HG02943 (cell line): ENCODE measurements at regions not wholly inside any gene's neighbourhood (a gene's known extent, or its start where the extent isn't known, plus 50 kb on each side); places are given as distances from the start of the nearest gene placed in this dataset.

ENCODE experiments used
- ATAC-seq: cut with Tn5 transposase; IDR thresholded peaks from one replicate; pipeline ENCODE4 v1.9.1; 2021; ENCODE audit warnings: mild to moderate bottlenecking, low read depth, moderate library complexity; ENCODE audit not compliant: unreplicated experiment

DNA sequence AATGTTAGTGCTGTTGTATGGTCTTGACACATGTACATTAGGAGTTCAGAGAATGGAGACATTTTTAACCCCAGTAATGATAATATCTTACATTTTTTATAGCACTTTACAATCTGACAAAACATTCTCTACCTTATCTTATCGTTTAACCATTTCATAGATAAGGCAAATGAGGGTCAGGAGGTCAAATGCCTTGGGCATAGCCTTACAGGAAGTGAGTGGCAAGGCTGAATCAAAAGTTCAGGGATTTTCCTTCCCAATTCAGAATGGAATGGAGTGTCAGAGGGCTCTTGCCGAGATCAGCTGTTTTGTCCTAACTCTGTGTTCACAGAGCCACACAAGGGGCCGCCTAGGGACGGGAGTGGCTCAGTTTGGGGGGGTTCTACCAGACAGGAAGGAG lies 57.6 kb upstream of the AK4 start:
- ATAC-seq, result no peak

DNA sequence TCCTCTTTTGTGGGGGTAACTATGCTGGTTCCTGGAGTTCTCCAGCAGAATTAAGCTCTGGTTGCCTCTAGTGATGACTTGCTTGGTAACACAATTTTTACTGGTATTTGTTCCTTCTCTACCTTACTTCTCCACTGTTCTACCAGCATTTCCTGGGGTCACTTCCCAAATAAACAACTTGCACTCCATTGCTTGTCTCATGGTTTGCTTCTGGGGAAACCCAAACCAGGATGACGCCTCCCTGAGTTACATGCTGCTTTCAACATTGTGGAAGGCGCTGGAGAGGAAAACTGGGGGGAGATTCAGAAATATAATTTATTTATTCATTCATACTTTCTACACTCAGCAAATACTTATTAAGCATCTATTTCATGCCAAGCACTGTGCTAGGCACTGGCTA lies 55.3 kb upstream of the AK4 start:
- ATAC-seq, result no peak

DNA sequence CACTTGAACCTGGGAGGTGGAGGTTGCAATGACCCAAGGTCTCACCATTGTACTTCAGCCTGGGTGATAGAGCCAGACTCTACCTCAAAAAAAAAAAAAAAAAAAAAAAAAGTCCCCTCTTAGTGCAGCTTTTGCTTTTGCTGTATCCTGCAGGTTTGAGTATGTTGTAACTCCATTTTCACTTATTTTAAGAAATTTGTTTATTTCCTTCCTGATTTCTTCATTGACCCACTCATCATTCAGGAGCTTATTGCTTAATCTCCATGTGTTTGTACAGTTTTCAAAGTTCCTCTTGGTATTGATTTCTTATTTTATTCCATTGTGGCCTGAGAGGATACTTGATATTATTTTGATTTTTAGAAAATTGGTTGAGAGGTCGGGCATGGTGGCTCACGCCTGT lies 50.9 kb upstream of the AK4 start:
- ATAC-seq, result no peak
